T-cell (primary cell): ENCODE measurements at regions not wholly inside any gene's neighbourhood (a gene's known extent, or its start where the extent isn't known, plus 50 kb on each side); places are given as distances from the start of the nearest gene placed in this dataset.
A peak's percentile ranks its signal among the peaks of the same experiment; 100 is the strongest.
"Not testable (repeated sequence)": the region's sequence is repeated elsewhere in the genome, so short reads cannot be mapped to it uniquely, and the experiment has no call there.

Source experiments
- ATAC-seq, 4 experiments: fragments of 200-7000 bp in 3 of 4; fragments of 150-1000 bp in 1 of 4; cut with Tn5 transposase; replicated peaks in 1 of 4; 1 replicate in 3 of 4; 2 replicates in 1 of 4; pipeline ENCODE4 v1.10.0; 2021; ENCODE audit warnings: moderate library complexity in 3 of 4, mild to moderate bottlenecking in 2 of 4, moderate number of reproducible peaks in 1 of 4
- CTCF ChIA-PET, 2 donors: fragments of 300-600 bp; sonication (Branson Sonifier 250); formaldehyde crosslinking; loops; one replicate each; lab custom pipeline; 2022; ENCODE audit warnings: antibody characterized with exemption in 2 of 2; lab: Charles Lee
- POLR2A ChIA-PET, 2 donors: fragments of 300-600 bp; sonication (Branson Sonifier 250); formaldehyde crosslinking; loops; one replicate each; lab custom pipeline; 2022; ENCODE audit warnings: antibody characterized with exemption in 2 of 2; lab: Charles Lee
- DNase-seq, 35 experiments: peaks; one replicate each; pipeline versions ENCODE4 v3.0.0 to v3.0.0-alpha.2; 2013 to 2023
- H3K27ac ChIP-seq: one replicate; pipeline ENCODE4 v1.5.1; 2013; ENCODE audit warnings: low read length
- H3K27me3 ChIP-seq, 2 experiments: replicated peaks in 1 of 2; 1 replicate in 1 of 2; 2 replicates in 1 of 2; pipeline versions ENCODE4 v1.6.1 to v1.7.0; 2013; ENCODE audit warnings: low read length in 1 of 2, mixed read lengths in 1 of 2; ENCODE audit not compliant: control insufficient read depth in 2 of 2, insufficient read depth in 2 of 2; ENCODE audit errors: extremely low read depth in 1 of 2
- H3K36me3 ChIP-seq, 2 donors: 1 replicate in 1 of 2; 2 replicates in 1 of 2; pipeline versions ENCODE4 v1.6.1 to v1.7.0; 2013; ENCODE audit warnings: low read length in 1 of 2; ENCODE audit not compliant: control insufficient read depth in 2 of 2, insufficient read depth in 1 of 2; ENCODE audit errors: extremely low read depth in 1 of 2
- H3K4me1 ChIP-seq, 2 experiments: 1 replicate in 1 of 2; 2 replicates in 1 of 2; pipeline versions ENCODE4 v1.6.1 to v1.7.0; 2013; ENCODE audit warnings: low read length in 2 of 2, mixed read lengths in 1 of 2; ENCODE audit not compliant: insufficient read depth in 2 of 2, control insufficient read depth in 1 of 2; ENCODE audit errors: extremely low read depth in 1 of 2
- H3K4me3 ChIP-seq, 2 donors: 1 replicate in 1 of 2; 2 replicates in 1 of 2; pipeline versions ENCODE4 v1.5.1 to v1.7.0; 2013; ENCODE audit warnings: mild to moderate bottlenecking in 2 of 2, low read length in 1 of 2, moderate library complexity in 1 of 2; ENCODE audit not compliant: control insufficient read depth in 1 of 2; ENCODE audit errors: extremely low read depth in 1 of 2
- H3K9me3 ChIP-seq: 2 replicates; pipeline ENCODE4 v1.7.0; 2013
- H3K27ac Mint-ChIP-seq, 2 donors: one replicate each; pipeline ENCODE4 v1.8.0; 2020 to 2021; ENCODE audit warnings: mild to moderate bottlenecking in 2 of 2, mixed read lengths in 2 of 2
- H3K27me3 Mint-ChIP-seq, 2 donors: one replicate each; pipeline ENCODE4 v1.8.0; 2021 to 2022; ENCODE audit warnings: mixed read lengths in 2 of 2
- H3K36me3 Mint-ChIP-seq: one replicate; pipeline ENCODE4 v1.8.0; 2021; ENCODE audit warnings: mixed read lengths
- H3K4me1 Mint-ChIP-seq, 3 donors: one replicate each; pipeline ENCODE4 v1.8.0; 2020 to 2022; ENCODE audit warnings: mixed read lengths in 3 of 3, mild to moderate bottlenecking in 1 of 3
- H3K4me3 Mint-ChIP-seq, 3 donors: one replicate each; pipeline ENCODE4 v1.8.0; 2020 to 2022; ENCODE audit warnings: mild to moderate bottlenecking in 3 of 3, mixed read lengths in 3 of 3, moderate library complexity in 3 of 3
- H3K9me3 Mint-ChIP-seq, 3 donors: one replicate each; pipeline ENCODE4 v1.8.0; 2020 to 2022; ENCODE audit warnings: mixed read lengths in 3 of 3
- WGBS: methylation state at CpG from one replicate; pipeline ENCODE4 v1.1.5; 2013; ENCODE audit warnings: missing lambda C conversion rate; ENCODE audit not compliant: insufficient coverage; 5-methylcytosine and 5-hydroxymethylcytosine counted together

DNA sequence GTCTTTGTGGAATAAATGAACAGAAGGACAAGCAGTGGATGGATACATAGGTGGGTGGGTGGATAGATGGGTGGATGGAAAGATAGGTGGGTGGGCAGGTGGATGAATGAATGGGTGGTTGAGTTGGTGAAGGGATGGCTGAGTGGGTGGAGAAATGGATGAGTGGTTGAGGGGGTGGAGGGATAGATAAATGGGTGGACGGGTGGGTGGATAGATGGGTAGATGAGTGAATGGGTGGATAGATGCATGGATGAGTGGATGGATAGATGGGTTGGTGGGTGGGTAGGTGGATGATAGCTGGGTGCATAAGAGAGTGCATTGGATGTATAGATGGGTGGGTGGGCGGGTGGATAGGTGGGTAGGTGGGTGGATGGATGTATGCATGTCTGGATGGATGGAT, 63.5 kb downstream of the UNC93B1 start:
- H3K27ac ChIP-seq, H3K36me3 Mint-ChIP-seq, ATAC-seq, H3K27ac Mint-ChIP-seq, DNase-seq, H3K4me1 ChIP-seq, CTCF ChIA-PET, H3K4me1 Mint-ChIP-seq, H3K27me3 Mint-ChIP-seq, POLR2A ChIA-PET, H3K9me3 ChIP-seq, H3K9me3 Mint-ChIP-seq, H3K27me3 ChIP-seq, H3K36me3 ChIP-seq, H3K4me3 Mint-ChIP-seq, H3K4me3 ChIP-seq: not testable (repeated sequence)
- WGBS = 57% methylated on average over 1 of the region's 2 CpGs

DNA sequence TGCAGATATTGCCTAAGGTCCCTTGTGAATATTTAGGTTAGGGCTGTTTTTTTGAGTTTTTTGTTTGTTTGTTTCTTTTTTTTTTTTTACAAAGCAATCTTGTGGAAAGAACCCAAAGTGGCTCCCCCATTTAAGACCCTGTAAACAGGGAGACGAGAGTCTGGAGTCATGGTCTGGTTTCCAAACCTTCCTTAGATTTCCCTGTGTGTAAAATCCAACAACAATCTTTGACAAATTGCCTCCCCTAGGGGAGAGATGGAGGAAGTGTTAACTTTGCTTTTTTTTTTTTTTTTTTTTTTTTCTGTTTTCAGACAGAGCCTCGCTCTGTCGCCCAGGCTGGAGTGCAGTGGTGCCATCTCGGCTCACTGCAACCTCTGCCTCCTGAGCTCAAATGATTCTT, 64.9 kb downstream of the UNC93B1 start:
- H3K4me1 Mint-ChIP-seq, H3K9me3 Mint-ChIP-seq, ATAC-seq, CTCF ChIA-PET, H3K4me3 ChIP-seq, H3K27me3 Mint-ChIP-seq, H3K9me3 ChIP-seq, H3K27ac ChIP-seq, H3K27ac Mint-ChIP-seq, POLR2A ChIA-PET, H3K4me1 ChIP-seq, H3K27me3 ChIP-seq, H3K36me3 Mint-ChIP-seq, H3K4me3 Mint-ChIP-seq, H3K36me3 ChIP-seq, DNase-seq: not testable (repeated sequence)
- no CpG with 5 or more reads among the region's 4 CpGs for WGBS

DNA sequence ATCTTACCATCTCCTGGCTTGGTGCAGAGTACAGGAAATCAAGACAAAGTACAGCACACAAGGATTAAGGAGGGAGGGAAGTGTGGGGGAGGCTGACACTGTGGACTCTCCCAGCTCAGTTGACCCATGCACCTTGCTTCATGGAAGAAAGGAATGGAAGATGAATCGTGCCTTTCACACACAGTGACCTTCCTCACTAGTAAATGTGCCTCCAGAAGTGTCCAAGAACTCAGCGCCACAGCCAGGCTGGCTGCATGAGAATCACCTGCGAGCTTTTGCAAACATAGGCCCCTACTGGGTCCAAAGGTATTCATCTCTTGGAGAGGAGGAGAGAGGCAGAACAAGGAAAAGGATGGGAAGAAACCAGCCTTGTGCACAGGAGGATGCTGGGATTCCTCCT, 65.5 kb downstream of the UNC93B1 start:
- H3K27ac Mint-ChIP-seq = peak overlapping the region in 1 of 2 donors; percentile 46
- H3K27me3 Mint-ChIP-seq, H3K36me3 Mint-ChIP-seq, H3K9me3 ChIP-seq, CTCF ChIA-PET, H3K4me1 ChIP-seq, H3K36me3 ChIP-seq, POLR2A ChIA-PET, H3K4me3 ChIP-seq, H3K4me3 Mint-ChIP-seq, DNase-seq, H3K9me3 Mint-ChIP-seq, H3K27ac ChIP-seq, H3K27me3 ChIP-seq, ATAC-seq, H3K4me1 Mint-ChIP-seq: not testable (repeated sequence)
- 100% methylated on average over 1 of the region's 3 CpGs for WGBS

GRCh38 chr11:67923565-67923964, 80.3 kb downstream of the UNC93B1 start:
- DNase-seq, H3K36me3 ChIP-seq, H3K4me1 ChIP-seq, H3K27me3 ChIP-seq, POLR2A ChIA-PET, H3K4me3 ChIP-seq, H3K27ac Mint-ChIP-seq, H3K9me3 Mint-ChIP-seq, H3K9me3 ChIP-seq, H3K36me3 Mint-ChIP-seq, H3K4me3 Mint-ChIP-seq, CTCF ChIA-PET, H3K27ac ChIP-seq, ATAC-seq, H3K27me3 Mint-ChIP-seq: not testable (repeated sequence)
- H3K4me1 Mint-ChIP-seq = peaks cover 15 to 22% (median 18%) of the 10 kb centered on the region in 3 donors
- no CpG with 5 or more reads among the region's 7 CpGs for WGBS

GRCh38 chr11:67920546-67920945, 83.4 kb downstream of the UNC93B1 start:
- H3K4me1 ChIP-seq, ATAC-seq, H3K4me3 ChIP-seq, CTCF ChIA-PET, H3K36me3 ChIP-seq, H3K27me3 ChIP-seq, H3K9me3 Mint-ChIP-seq, H3K27me3 Mint-ChIP-seq, H3K9me3 ChIP-seq, H3K27ac ChIP-seq, POLR2A ChIA-PET, H3K36me3 Mint-ChIP-seq: not testable (repeated sequence)
- peak in 32 of 35 experiments; percentile 8 to 68 (median 32) for DNase-seq
- Mint-ChIP-seq H3K4me1 (peaks cover 19 to 28% (median 24%) of the 10 kb centered on the region in 3 donors), H3K4me3 (peak overlapping the region; percentile 66 to 74 (median 68)), H3K27ac (peak overlapping the region; percentile 95 to 96)
- WGBS = no CpG with 5 or more reads among the region's 6 CpGs

- CTCF ChIA-PET, H3K27ac ChIP-seq, H3K4me1 ChIP-seq, H3K4me3 Mint-ChIP-seq, H3K4me3 ChIP-seq, H3K27ac Mint-ChIP-seq, H3K27me3 Mint-ChIP-seq, H3K27me3 ChIP-seq, H3K4me1 Mint-ChIP-seq, POLR2A ChIA-PET, DNase-seq, H3K36me3 Mint-ChIP-seq, H3K9me3 ChIP-seq, H3K36me3 ChIP-seq, ATAC-seq: not testable (repeated sequence)
- peaks cover 3 to 10% (median 7%) of the 10 kb centered on the region in 3 donors for H3K9me3 Mint-ChIP-seq
- 83% methylated on average over 1 of the region's 3 CpGs for WGBS
Observed at GRCh38 chr11:67912184-67912583, 91.7 kb downstream of the UNC93B1 start.

- H3K27me3 ChIP-seq, POLR2A ChIA-PET, ATAC-seq, H3K4me1 Mint-ChIP-seq, H3K4me3 Mint-ChIP-seq, CTCF ChIA-PET, H3K27ac Mint-ChIP-seq, H3K4me3 ChIP-seq, H3K27ac ChIP-seq, H3K27me3 Mint-ChIP-seq, DNase-seq, H3K4me1 ChIP-seq, H3K36me3 ChIP-seq, H3K9me3 ChIP-seq, H3K36me3 Mint-ChIP-seq: not testable (repeated sequence)
- 62% methylated on average over 2 of the region's 2 CpGs for WGBS
- peaks cover 3 to 10% (median 7%) of the 10 kb centered on the region in 3 donors for H3K9me3 Mint-ChIP-seq
Observed at GRCh38 chr11:67911211-67911610, 92.7 kb downstream of the UNC93B1 start.
